IPS-15b (cell line): ENCODE measurements at regions not wholly inside any gene's neighbourhood (a gene's known extent, or its start where the extent isn't known, plus 50 kb on each side); places are given as distances from the start of the nearest gene placed in this dataset.
"Not testable (repeated sequence)": the region's sequence is repeated elsewhere in the genome, so short reads cannot be mapped to it uniquely, and the experiment has no call there.

Source experiments
- H3K27me3 ChIP-seq: one replicate; pipeline ENCODE4 v1.6.1; 2013; ENCODE audit warnings: low read length; ENCODE audit not compliant: control insufficient read depth, insufficient read depth
- H3K36me3 ChIP-seq: one replicate; pipeline ENCODE4 v1.6.1; 2013; ENCODE audit warnings: low read length; ENCODE audit not compliant: control insufficient read depth, insufficient read depth
- H3K4me1 ChIP-seq: one replicate; pipeline ENCODE4 v1.6.1; 2013; ENCODE audit warnings: mild to moderate bottlenecking, low read length; ENCODE audit not compliant: control insufficient read depth, insufficient read depth
- H3K4me3 ChIP-seq: one replicate; pipeline ENCODE4 v1.5.1; 2013; ENCODE audit warnings: low read depth, low read length
- H3K9ac ChIP-seq: one replicate; pipeline ENCODE4 v1.6.1; 2013; ENCODE audit warnings: low read depth, mild to moderate bottlenecking, low read length
- H3K9me3 ChIP-seq: one replicate; pipeline ENCODE4 v1.6.1; 2013; ENCODE audit warnings: mild to moderate bottlenecking, low read length; ENCODE audit not compliant: control insufficient read depth, insufficient read depth

DNA sequence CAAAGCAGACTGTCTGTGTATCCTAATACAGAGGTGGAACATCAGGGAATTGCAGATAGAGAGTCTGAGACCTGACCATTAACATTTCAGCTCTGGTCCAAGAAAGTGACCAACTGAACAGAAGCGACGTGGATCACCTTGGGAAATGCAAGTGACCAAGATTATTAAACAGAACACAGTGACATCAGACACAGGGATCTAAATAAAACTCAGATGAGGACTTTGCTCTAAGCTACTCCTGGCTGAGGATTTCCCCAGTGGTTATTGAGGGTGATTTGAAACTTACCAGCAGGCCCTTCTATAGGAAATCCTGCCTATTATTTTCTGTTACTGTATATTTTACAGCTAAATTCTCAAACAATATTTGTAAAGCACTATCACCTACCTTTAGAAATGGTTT, 436.0 kb downstream of the TMEM38B start:
- Histone ChIP-seq H3K9me3 (no peaks in the 10 kb centered on the region), H3K9ac (no peak overlapping the region), H3K36me3 (no peaks in the 10 kb centered on the region), H3K27me3 (no peaks in the 10 kb centered on the region), H3K4me3 (no peak overlapping the region), H3K4me1 (no peaks in the 10 kb centered on the region)

- Histone ChIP-seq H3K9ac (no peak overlapping the region), H3K36me3 (no peaks in the 10 kb centered on the region), H3K27me3 (no peaks in the 10 kb centered on the region), H3K9me3 (no peaks in the 10 kb centered on the region), H3K4me1 (no peaks in the 10 kb centered on the region), H3K4me3 (no peak overlapping the region)
These were observed 449.4 kb downstream of the TMEM38B start for GRCh38 chr9:106143781-106144180.

DNA sequence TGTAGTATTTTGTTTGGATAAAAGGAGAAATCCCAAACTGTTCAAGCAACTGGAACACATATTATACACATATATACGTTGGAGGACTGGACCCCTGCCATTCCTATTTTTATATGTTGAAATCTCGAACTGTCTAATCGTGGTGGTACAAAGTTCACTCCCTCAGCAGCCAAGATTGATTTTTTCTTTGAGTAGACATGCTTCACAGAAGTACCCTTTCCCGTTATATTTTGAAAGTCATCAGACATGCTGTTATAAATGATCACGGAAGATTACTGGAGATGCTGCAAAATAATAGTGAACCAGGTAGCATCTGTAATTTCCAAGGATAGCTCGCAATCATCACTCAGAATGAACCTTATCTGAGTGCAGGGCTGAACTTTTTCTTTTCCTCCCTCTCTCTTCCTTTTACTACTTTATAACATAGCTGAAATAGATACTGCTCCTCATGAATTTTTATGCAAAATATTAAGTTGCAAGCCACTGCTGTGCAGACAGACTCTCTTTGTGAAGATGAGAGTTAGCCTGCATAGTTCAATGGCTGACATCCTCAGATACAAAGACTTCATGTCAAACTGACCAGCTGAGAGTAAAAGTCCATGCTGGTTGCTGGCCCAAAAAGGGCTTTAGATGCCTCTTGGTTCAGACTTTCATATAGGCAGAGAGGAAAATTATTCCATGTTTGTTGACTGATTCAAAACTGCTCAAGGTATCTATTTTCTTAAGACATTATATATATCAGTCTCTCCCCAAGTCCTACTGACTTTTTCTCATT, 451.9 kb downstream of the TMEM38B start:
- H3K36me3 ChIP-seq: no peaks in the 10 kb centered on the region
- no peaks in the 10 kb centered on the region for H3K9me3 ChIP-seq
- H3K4me3 ChIP-seq: no peak overlapping the region
- H3K9ac ChIP-seq: no peak overlapping the region
- no peaks in the 10 kb centered on the region for H3K27me3 ChIP-seq
- no peaks in the 10 kb centered on the region for H3K4me1 ChIP-seq

DNA sequence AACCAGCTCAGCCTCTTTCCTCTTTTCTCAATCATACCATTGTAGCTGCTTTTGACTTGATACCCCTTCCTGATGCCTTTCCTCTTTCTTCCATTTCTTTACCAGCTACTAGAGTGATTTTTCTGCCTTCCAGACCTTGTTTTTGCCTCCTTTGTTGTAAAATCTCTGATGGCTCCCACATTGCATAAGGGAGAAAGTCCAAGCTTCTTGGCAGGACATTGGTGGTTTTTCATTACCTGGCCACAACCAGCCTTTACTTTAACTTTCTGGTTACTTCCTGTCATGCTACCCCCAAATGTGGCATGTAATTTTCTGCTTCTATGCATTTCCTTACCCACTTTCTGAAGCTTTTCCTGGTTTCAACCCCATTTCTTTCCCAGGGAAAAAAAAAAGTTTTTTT, 452.5 kb downstream of the TMEM38B start:
- Histone ChIP-seq H3K4me3 (no peak overlapping the region), H3K9me3 (no peaks in the 10 kb centered on the region)

DNA sequence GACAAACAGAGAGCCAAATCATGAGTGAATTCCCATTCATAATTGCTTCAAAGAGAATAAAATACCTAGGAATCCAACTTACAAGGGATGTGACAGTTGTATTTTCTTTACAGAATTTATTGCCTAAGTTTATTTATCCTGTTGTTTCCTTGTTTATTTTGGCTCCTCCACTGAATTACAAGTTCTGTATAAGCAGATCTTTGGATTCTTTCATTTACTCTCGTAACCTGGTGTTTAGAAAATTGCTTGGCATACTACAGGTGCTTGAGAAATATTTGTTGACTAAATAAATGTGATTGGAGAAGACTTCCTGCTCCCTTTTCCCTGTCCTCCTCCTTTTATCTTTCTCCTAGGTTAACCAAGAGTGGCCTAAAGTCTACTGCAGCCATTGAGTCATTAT, 455.6 kb downstream of the TMEM38B start:
- Histone ChIP-seq H3K27me3 (no peaks in the 10 kb centered on the region), H3K36me3 (no peaks in the 10 kb centered on the region), H3K9ac (no peak overlapping the region), H3K4me1 (no peaks in the 10 kb centered on the region), H3K9me3 (no peaks in the 10 kb centered on the region), H3K4me3 (no peak overlapping the region)

More for the DNA sequence above, 452.5 kb downstream of the TMEM38B start:
- no peaks in the 10 kb centered on the region for H3K27me3 ChIP-seq
- H3K4me1 ChIP-seq: no peaks in the 10 kb centered on the region
- no peaks in the 10 kb centered on the region for H3K36me3 ChIP-seq
- no peak overlapping the region for H3K9ac ChIP-seq

- no peaks in the 10 kb centered on the region for H3K27me3 ChIP-seq
- no peak overlapping the region for H3K4me3 ChIP-seq
- no peaks in the 10 kb centered on the region for H3K9me3 ChIP-seq
- H3K36me3 ChIP-seq: no peaks in the 10 kb centered on the region
- H3K4me1 ChIP-seq: no peaks in the 10 kb centered on the region
- no peak overlapping the region for H3K9ac ChIP-seq
These were observed 462.1 kb downstream of the TMEM38B start for GRCh38 chr9:106156465-106156864.

DNA sequence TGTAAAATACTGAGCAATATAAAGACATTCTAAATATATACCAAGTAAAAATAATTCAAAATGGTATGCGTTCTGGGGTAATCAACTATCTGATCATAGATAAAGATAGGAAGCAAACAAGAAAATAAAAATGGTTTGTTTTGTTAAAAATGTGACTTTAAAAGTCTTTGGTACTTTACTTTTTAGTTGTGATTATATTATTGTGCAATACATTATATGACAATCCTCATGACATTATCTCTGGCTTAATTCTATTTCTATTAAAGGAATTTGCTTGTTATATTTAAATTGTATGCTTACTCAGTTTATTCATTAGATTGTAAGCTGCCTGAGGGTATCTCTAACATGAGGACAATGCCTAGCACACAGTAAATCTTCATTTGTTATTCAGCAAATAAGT, 477.9 kb downstream of the TMEM38B start:
- Histone ChIP-seq H3K9ac (no peak overlapping the region), H3K27me3 (no peaks in the 10 kb centered on the region), H3K4me3 (no peak overlapping the region), H3K9me3 (no peaks in the 10 kb centered on the region), H3K36me3 (no peaks in the 10 kb centered on the region), H3K4me1 (no peaks in the 10 kb centered on the region)

GRCh38 chr9:106174346-106174745, 480.0 kb downstream of the TMEM38B start:
- H3K36me3 ChIP-seq: no peaks in the 10 kb centered on the region
- H3K4me1 ChIP-seq: no peaks in the 10 kb centered on the region
- H3K9me3 ChIP-seq: no peaks in the 10 kb centered on the region
- H3K9ac ChIP-seq: no peak overlapping the region
- H3K27me3 ChIP-seq: no peaks in the 10 kb centered on the region
- H3K4me3 ChIP-seq: no peak overlapping the region

DNA sequence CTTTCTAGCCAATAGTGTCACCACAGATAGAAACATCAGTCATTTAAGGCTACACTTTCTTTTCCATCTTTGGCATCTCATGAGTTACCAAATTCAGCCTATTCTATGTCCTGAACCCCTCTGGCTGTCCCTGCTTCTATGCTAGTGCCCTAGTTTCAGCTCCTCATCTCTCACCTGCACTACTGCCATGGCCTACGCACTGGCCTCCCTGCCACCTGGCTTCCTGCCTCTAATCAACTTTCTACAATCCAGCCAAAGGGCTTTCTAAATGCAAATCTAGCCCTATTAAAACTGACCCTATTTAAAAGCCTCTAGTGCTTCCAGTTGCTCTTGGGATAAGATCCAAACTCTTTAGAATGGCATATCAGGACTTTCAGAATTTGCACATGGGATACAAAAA, 482.9 kb downstream of the TMEM38B start:
- no peaks in the 10 kb centered on the region for H3K36me3 ChIP-seq
- H3K27me3 ChIP-seq: no peaks in the 10 kb centered on the region
- H3K9me3 ChIP-seq: no peaks in the 10 kb centered on the region
- H3K9ac ChIP-seq: no peak overlapping the region
- no peak overlapping the region for H3K4me3 ChIP-seq
- H3K4me1 ChIP-seq: no peaks in the 10 kb centered on the region

DNA sequence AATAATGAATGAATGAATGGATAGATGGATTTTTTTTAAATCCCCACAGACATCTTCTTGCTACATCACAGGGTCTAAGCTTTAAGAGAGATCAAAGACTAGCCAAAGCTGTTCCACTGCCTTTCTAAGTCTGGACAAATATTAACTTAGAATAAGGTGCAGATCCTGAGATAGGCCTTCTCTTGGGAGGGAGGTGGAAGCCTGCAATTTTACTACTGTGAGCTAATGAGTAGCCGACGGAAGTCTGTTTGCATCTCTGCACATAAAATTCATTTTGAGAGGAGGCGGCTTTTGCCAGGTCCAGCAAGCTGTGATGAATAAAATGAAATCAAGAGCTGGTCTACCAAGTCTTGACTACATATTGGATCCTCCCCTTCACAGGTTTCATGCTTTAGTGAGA, 484.9 kb downstream of the TMEM38B start:
- Histone ChIP-seq H3K9ac (no peak overlapping the region), H3K4me3 (no peak overlapping the region), H3K9me3 (no peaks in the 10 kb centered on the region), H3K27me3 (no peaks in the 10 kb centered on the region), H3K36me3 (no peaks in the 10 kb centered on the region), H3K4me1 (no peaks in the 10 kb centered on the region)

- not testable (repeated sequence) for H3K27me3 ChIP-seq, H3K36me3 ChIP-seq, H3K9ac ChIP-seq, H3K4me1 ChIP-seq, H3K9me3 ChIP-seq, H3K4me3 ChIP-seq
These were observed 509.6 kb downstream of the TMEM38B start for GRCh38 chr9:106203815-106204516.

DNA sequence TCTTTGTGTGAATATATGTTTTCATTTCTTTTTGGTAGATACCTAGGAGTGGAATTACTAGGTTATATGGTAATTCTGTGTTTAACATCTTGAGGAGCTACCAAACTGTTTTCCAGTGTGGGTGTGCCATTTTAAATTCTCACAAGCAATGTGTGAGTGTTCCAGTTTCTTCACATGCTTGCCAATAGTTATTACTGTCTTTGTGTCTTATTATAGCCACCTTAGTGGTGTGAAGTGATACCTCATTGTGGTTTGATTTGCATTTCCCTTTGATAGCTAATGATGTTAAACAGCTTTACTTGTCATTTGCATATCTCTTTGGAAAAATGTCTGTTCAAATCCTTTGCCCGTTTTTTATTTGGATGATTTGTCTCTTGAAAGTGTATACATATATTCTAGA, 513.0 kb downstream of the TMEM38B start:
- Histone ChIP-seq H3K4me1 (no peaks in the 10 kb centered on the region), H3K36me3 (no peaks in the 10 kb centered on the region), H3K27me3 (no peaks in the 10 kb centered on the region), H3K9ac (no peak overlapping the region), H3K9me3 (no peaks in the 10 kb centered on the region), H3K4me3 (no peak overlapping the region)
